ENCODE measurements at regions not wholly inside any gene's neighbourhood (a gene's known extent, or its start where the extent isn't known, plus 50 kb on each side); places are given as distances from the start of the nearest gene placed in this dataset.

DNA sequence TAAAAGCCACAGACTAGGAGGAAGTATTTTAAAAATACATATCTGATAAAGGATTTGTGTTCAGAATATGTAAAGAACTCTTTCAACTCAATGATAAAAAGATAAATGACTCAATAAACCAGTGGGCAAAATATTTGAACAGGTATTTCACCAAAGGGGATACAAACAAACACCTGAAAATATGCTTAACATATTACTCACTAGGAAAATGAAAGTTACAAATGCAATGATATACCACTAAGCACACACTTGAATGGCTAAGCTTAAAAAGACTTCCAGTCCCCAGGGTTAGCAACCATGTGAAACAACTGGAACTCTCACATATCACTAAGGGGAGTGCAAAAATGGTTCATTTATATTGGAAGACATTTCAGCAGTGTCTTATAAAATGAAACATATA lies 131.6 kb downstream of the SLIT2 start:
- Histone ChIP-seq H3K27me3 (no peaks in the 10 kb centered on the region), H3K27ac (no peak overlapping the region), H3K4me3 (no peak overlapping the region), H3K9me3 (no peaks in the 10 kb centered on the region), H3K4me1 (no peaks in the 10 kb centered on the region), H3K36me3 (no peaks in the 10 kb centered on the region)
- DNase-seq (no peak), ATAC-seq (no peak), FAIRE-seq (no peak)
- intact Hi-C loops (cut with DNase I), result no loop called here
- TF ChIP-seq, protein P1, sequence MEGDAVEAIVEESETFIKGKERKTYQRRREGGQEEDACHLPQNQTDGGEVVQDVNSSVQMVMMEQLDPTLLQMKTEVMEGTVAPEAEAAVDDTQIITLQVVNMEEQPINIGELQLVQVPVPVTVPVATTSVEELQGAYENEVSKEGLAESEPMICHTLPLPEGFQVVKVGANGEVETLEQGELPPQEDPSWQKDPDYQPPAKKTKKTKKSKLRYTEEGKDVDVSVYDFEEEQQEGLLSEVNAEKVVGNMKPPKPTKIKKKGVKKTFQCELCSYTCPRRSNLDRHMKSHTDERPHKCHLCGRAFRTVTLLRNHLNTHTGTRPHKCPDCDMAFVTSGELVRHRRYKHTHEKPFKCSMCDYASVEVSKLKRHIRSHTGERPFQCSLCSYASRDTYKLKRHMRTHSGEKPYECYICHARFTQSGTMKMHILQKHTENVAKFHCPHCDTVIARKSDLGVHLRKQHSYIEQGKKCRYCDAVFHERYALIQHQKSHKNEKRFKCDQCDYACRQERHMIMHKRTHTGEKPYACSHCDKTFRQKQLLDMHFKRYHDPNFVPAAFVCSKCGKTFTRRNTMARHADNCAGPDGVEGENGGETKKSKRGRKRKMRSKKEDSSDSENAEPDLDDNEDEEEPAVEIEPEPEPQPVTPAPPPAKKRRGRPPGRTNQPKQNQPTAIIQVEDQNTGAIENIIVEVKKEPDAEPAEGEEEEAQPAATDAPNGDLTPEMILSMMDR (IDR thresholded peaks at IDR 0.05), result no peak

DNA sequence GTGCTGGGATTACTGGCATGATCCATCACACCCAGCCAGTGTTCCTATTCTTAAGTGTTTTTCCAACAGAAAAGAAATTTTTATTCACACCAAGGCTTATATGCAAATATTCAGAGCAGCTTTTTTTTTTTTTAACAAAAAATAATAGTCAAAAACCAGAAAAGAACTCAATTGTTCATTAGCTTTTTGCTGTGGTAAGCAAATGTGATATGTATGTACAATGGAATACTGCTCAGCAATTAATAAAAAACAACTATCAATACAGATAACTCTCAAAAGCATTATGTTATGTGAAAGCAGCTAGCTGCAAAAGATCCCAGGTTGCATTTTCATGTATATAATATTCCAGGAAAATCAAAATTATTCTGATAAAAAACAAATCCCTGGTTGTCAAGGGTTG lies 132.3 kb downstream of the SLIT2 start:
- FAIRE-seq, result no peak
- Histone ChIP-seq H3K27me3 (no peaks in the 10 kb centered on the region), H3K27ac (no peak overlapping the region), H3K4me1 (no peaks in the 10 kb centered on the region), H3K4me3 (no peak overlapping the region), H3K36me3 (no peaks in the 10 kb centered on the region), H3K9me3 (no peaks in the 10 kb centered on the region)
- intact Hi-C loops (cut with DNase I), result no loop called here
- no peak for ATAC-seq
- TF ChIP-seq, protein P1 (IDR thresholded peaks at IDR 0.05), result no peak
- DNase-seq, result no peak

DNA sequence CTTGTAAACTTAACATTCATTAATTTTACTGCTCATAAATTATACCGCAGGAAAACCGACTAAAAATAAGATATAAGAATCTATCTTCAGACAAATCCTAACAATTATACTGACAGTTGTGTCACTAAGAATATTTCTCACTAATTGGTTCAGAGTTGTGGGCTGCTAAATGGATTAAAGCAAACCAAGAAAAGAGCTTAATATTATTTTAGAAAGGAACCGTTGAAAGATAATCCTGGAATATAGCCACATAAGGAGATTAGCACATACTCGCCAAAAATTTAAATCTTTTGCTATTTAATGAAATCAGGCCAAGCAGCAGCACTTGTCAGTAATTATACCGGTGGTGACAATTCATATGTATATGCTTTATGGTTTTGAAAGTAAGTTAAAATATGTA lies 132.8 kb downstream of the SLIT2 start:
- no peak for ATAC-seq
- Histone ChIP-seq H3K36me3 (no peaks in the 10 kb centered on the region), H3K27me3 (no peaks in the 10 kb centered on the region), H3K4me3 (no peak overlapping the region), H3K4me1 (no peaks in the 10 kb centered on the region), H3K9me3 (no peaks in the 10 kb centered on the region), H3K27ac (no peak overlapping the region)
- intact Hi-C loops (cut with DNase I), result no loop called here
- TF ChIP-seq, protein P1 (IDR thresholded peaks at IDR 0.05), result no peak
- FAIRE-seq, result no peak
- WGBS, 2 donors, result 64 to 72% methylated on average over 5 of the region's 5 CpGs
- no peak for DNase-seq

DNA sequence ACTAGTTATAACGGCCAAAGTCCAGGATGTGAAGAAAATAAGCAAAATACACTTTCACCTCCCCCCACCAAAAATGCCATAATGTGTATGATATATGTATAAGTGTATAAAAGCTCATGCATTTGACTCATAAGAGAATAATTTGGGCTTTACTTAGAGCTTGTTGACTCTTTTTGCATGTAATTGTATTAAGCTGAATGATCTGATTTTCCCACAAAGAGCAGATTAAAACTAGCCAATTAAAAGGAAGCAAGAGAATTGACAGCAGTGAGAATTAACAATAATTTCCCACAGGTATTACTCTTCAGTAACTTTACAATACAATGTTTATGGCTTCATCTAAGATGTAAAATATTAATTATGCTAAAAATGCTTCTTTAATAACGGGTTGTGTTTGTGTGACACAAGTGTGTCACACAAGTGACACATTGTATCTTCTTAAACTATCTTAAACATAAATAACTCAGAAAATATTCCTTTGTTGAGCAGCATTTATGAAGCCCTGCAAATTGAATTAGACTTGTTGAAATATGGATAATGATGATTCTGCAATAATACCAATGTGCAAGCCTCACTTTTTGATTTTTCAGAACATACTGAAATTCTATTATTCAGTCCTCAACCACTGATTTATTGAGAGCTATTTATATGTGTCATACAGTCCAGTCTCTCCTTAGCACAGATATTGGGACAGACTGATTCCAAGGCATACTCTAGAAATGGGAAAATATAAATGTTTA lies 134.5 kb downstream of the SLIT2 start:
- TF ChIP-seq, protein P1 (IDR thresholded peaks at IDR 0.05), result no peak
- no peak for ATAC-seq
- intact Hi-C loops (cut with DNase I), result no loop called here

DNA sequence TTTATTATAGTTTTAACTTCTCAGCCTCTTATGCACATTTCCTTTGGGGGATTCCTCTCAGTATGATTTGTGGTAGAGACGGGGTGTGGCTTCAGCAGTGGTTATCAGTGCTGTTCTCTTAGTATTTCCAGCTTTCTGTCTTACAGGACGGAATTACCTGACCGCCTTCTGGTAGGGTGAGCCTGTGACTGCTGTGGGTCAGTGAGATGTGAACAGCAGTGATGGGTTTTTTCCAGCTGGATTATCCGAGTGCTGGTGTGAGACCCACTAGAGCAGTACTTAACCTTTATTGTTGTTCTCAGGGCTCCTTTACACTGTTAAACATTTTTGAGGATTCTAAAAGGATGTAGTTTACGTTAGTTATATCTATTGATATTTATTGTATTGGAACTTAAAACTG lies 135.2 kb downstream of the SLIT2 start:
- TF ChIP-seq, protein P1 (IDR thresholded peaks at IDR 0.05), result no peak
- intact Hi-C loops (cut with DNase I), result no loop called here
- H3K27ac ChIP-seq, result no peak overlapping the region
- H3K36me3 ChIP-seq, result no peaks in the 10 kb centered on the region
- H3K9me3 ChIP-seq, result no peaks in the 10 kb centered on the region
- H3K4me3 ChIP-seq, result no peak overlapping the region
- FAIRE-seq, result no peak
- no peak for ATAC-seq
- no peak for DNase-seq
- 77 to 84% methylated on average over 5 of the region's 5 CpGs for WGBS, 2 donors
- no peaks in the 10 kb centered on the region for H3K27me3 ChIP-seq
- H3K4me1 ChIP-seq, result no peaks in the 10 kb centered on the region

More for the DNA sequence above, 134.5 kb downstream of the SLIT2 start:
- FAIRE-seq, result no peak
- 44 to 58% methylated on average over 2 of the region's 2 CpGs for WGBS, 2 donors
- Histone ChIP-seq H3K4me3 (no peak overlapping the region), H3K9me3 (no peaks in the 10 kb centered on the region), H3K27me3 (no peaks in the 10 kb centered on the region), H3K27ac (no peak overlapping the region), H3K36me3 (no peaks in the 10 kb centered on the region), H3K4me1 (no peaks in the 10 kb centered on the region)
- DNase-seq, result no peak

Data from pancreas (tissue), 10 donors.